ENCODE measurements at regions not wholly inside any gene's neighbourhood (a gene's known extent, or its start where the extent isn't known, plus 50 kb on each side); places are given as distances from the start of the nearest gene placed in this dataset.
"Not testable (repeated sequence)": the region's sequence is repeated elsewhere in the genome, so short reads cannot be mapped to it uniquely, and the experiment has no call there.

DNA sequence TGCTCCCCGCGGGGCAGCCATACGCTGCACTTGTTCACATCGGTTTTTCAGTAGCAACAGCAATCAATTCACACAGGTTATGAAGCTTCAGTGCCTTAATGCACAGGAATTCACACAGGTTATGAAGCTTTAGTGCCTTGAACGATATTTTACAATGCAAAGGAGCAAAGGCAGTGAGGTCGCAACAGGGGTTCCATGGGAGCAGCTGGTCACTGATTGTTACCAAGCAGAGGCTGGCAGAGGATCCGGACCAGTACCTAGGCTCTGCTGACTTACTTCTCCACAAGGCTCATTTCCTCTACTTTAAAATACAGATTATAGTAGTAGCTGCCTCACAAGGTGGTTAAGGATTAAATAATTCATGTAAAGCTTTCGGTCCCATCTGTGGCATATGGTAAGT lies 95.2 kb upstream of the ODAD2 start:
- Histone ChIP-seq H3K27me3 (replicated peaks) (no peaks in the 10 kb centered on the region), H3K4me3 (ENCODE audit: low read depth, low read length) (no peak overlapping the region), H3K27ac (no peak overlapping the region), H3K36me3 (replicated peaks) (no peaks in the 10 kb centered on the region)
- DNase-seq: no peak
- TF ChIP-seq, protein P1, sequence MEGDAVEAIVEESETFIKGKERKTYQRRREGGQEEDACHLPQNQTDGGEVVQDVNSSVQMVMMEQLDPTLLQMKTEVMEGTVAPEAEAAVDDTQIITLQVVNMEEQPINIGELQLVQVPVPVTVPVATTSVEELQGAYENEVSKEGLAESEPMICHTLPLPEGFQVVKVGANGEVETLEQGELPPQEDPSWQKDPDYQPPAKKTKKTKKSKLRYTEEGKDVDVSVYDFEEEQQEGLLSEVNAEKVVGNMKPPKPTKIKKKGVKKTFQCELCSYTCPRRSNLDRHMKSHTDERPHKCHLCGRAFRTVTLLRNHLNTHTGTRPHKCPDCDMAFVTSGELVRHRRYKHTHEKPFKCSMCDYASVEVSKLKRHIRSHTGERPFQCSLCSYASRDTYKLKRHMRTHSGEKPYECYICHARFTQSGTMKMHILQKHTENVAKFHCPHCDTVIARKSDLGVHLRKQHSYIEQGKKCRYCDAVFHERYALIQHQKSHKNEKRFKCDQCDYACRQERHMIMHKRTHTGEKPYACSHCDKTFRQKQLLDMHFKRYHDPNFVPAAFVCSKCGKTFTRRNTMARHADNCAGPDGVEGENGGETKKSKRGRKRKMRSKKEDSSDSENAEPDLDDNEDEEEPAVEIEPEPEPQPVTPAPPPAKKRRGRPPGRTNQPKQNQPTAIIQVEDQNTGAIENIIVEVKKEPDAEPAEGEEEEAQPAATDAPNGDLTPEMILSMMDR (IDR thresholded peaks at IDR 0.05; ENCODE audit: low read depth, low read length, missing control alignments): no peak
- in situ Hi-C loops (cut with HindIII; ENCODE audit: low pct_ligation_motif_present, low sequenced_read_pairs): no loop called here

DNA sequence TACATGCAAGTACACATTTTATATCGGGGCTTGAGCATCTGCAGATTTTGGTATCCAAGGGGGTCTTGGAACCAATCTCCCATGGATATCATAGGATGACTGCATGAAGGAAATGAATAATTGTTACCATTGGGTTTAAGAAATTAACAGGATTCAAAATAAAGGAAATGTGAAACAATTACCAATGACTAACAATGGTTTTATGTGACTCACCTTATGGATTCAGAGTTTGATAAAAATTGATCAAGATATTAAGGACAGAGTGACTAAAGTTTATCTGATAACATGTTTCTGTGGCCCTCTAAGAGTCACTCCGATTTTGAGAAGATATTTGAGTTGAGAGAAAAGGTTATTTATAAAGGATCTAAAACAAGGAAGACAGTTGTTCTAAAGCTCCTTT lies 93.0 kb upstream of the ODAD2 start:
- Histone ChIP-seq H3K27ac (no peak overlapping the region), H3K27me3 (replicated peaks) (no peaks in the 10 kb centered on the region), H3K4me3 (ENCODE audit: low read depth, low read length) (no peak overlapping the region), H3K36me3 (replicated peaks) (no peaks in the 10 kb centered on the region)
- no peak for DNase-seq
- in situ Hi-C loops (cut with HindIII; ENCODE audit: low pct_ligation_motif_present, low sequenced_read_pairs): no loop called here
- TF ChIP-seq, protein P1 (IDR thresholded peaks at IDR 0.05; ENCODE audit: low read depth, low read length, missing control alignments): no peak

DNA sequence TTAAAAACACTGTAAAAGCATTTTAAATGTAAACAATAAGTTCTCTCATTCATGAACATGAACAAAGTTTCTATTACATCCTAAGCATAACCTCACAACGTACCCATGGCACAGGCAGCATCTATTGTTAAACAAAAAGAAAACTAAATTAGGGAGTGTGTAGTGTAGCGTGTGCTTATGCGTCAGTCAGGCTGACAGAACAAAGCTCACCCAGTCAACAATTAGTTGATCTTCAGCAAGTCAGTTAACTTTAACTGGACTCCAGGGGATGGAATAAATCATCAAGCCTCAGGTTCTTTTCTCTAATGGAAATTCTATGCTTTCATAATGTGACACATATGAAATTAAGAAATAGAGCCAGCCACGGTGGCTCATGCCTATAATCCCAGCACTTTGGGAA lies 91.6 kb upstream of the ODAD2 start:
- no peak for DNase-seq
- TF ChIP-seq, protein P1 (IDR thresholded peaks at IDR 0.05; ENCODE audit: low read depth, low read length, missing control alignments): no peak
- H3K27ac ChIP-seq: no peak overlapping the region
- no peaks in the 10 kb centered on the region for H3K27me3 ChIP-seq (replicated peaks)
- no peak overlapping the region for H3K4me3 ChIP-seq (ENCODE audit: low read depth, low read length)
- no peaks in the 10 kb centered on the region for H3K36me3 ChIP-seq (replicated peaks)
- in situ Hi-C loops (cut with HindIII; ENCODE audit: low pct_ligation_motif_present, low sequenced_read_pairs): no loop called here

DNA sequence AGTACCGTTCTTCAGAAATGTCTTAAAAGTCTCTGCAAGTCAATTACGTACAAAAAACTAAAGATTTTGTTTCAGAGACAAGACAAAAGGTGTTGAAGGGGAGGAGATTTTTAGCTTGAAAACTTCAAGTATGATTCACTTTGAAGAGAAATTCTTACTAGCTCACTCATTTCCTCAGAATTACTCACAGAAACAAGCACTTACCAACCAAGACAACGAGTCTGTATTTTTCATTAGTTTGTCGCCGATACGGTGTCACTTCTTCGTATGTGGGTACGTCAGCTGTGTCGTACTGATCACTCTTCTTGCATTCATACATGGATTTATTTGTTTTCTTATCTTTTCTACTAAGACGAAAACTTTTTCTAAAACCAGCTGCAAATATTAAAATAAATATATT lies 90.6 kb upstream of the ODAD2 start:
- in situ Hi-C loops (cut with HindIII; ENCODE audit: low pct_ligation_motif_present, low sequenced_read_pairs): no loop called here
- Histone ChIP-seq H3K27me3 (replicated peaks) (no peaks in the 10 kb centered on the region), H3K36me3 (replicated peaks) (no peaks in the 10 kb centered on the region), H3K4me3 (ENCODE audit: low read depth, low read length) (no peak overlapping the region), H3K27ac (peak overlapping the region; percentile 93)
- TF ChIP-seq, protein P1 (IDR thresholded peaks at IDR 0.05; ENCODE audit: low read depth, low read length, missing control alignments): no peak
- peak; percentile 95 for DNase-seq

DNA sequence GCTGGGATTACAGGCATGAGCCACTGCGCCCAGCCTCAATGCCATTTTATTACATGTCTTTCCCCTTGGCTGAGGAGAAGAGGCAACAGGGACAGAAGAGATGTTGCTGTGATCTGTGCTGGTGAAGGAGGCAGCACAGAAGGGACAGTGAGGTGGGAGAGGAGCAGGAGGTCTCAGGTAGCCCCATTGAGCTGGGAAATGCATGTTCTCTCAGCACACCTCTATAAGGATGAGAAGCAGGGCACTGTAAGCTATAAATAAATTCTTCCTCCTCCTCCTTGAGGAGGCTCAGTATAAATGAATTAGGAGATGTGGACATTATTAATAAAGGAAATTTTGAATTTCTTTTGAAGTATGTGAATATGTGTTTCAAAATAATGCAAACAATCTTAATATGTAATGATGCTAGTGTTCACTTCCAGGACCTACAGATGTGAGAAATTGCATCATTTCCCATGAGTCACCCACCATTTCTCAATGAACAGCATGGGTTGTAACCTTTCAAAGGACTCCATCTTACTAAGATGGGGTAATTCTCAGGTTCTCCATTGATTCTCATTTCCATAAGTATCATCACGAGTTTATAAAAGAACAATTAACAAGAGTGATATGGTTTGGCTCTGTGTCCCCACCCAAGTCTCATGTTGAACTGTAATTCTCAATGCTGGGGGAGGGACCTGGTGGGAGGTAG lies 88.9 kb upstream of the ODAD2 start:
- DNase-seq: peak; percentile 88
- H3K36me3 ChIP-seq (replicated peaks): no peaks in the 10 kb centered on the region

DNA sequence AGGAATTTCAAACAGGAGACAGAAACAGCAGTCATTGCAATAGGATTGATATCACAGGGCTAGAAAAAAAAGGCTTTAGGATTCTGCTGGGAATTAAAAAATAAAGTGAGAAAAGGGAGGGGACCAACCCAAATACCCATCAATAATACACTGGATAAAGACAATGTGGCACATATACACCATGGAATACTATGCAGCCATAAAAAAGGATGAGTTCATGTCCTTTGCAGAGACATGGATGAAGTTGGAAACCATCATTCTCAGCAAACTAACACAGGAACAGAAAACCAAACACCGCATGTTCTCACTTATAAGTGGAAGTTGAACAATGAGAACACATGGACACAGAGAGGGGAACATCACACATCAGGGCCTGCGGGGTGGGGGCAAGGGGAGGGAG lies 86.9 kb upstream of the ODAD2 start:
- H3K27ac ChIP-seq; H3K27me3 ChIP-seq (replicated peaks); H3K36me3 ChIP-seq (replicated peaks); H3K4me3 ChIP-seq (ENCODE audit: low read depth, low read length); in situ Hi-C loops (cut with HindIII; ENCODE audit: low pct_ligation_motif_present, low sequenced_read_pairs); DNase-seq: not testable (repeated sequence)

More for the DNA sequence above, 88.9 kb upstream of the ODAD2 start:
- in situ Hi-C loops (cut with HindIII; ENCODE audit: low pct_ligation_motif_present, low sequenced_read_pairs): no loop called here
- TF ChIP-seq, protein P1 (IDR thresholded peaks at IDR 0.05; ENCODE audit: low read depth, low read length, missing control alignments): no peak
- Histone ChIP-seq H3K4me3 (ENCODE audit: low read depth, low read length) (no peak overlapping the region), H3K27me3 (replicated peaks) (no peaks in the 10 kb centered on the region), H3K27ac (peak overlapping the region; percentile 93)
